ENCODE measurements at regions not wholly inside any gene's neighbourhood (a gene's known extent, or its start where the extent isn't known, plus 50 kb on each side); places are given as distances from the start of the nearest gene placed in this dataset.

GRCh38 chr1:218743861-218744505 is 398.8 kb downstream of the TGFB2 start:
- TF ChIP-seq CTCF (IDR thresholded peaks at IDR 0.05; ENCODE audit: unreplicated experiment in 3 of 3): no peak
- no peaks in the 10 kb centered on the region for H3K4me1 Mint-ChIP-seq
- H3K9me3 Mint-ChIP-seq: peaks cover 54% of the 10 kb centered on the region
- no peak overlapping the region for H3K27ac Mint-ChIP-seq
- no peak overlapping the region for H3K4me3 Mint-ChIP-seq
- H3K27me3 Mint-ChIP-seq (ENCODE audit: low read depth): no peaks in the 10 kb centered on the region
- H3K36me3 Mint-ChIP-seq (ENCODE audit: low read depth): no peaks in the 10 kb centered on the region

- H3K36me3 Mint-ChIP-seq (ENCODE audit: low read depth): no peaks in the 10 kb centered on the region
- no peak overlapping the region for H3K4me3 Mint-ChIP-seq
- peaks cover 60% of the 10 kb centered on the region for H3K9me3 Mint-ChIP-seq
- no peak overlapping the region for H3K27ac Mint-ChIP-seq
- no peaks in the 10 kb centered on the region for H3K4me1 Mint-ChIP-seq
- no peak for TF ChIP-seq CTCF (IDR thresholded peaks at IDR 0.05; ENCODE audit: unreplicated experiment in 3 of 3)
- no peaks in the 10 kb centered on the region for H3K27me3 Mint-ChIP-seq (ENCODE audit: low read depth)
Observed at GRCh38 chr1:218748071-218748470, 402.9 kb downstream of the TGFB2 start.

- Mint-ChIP-seq H3K36me3 (ENCODE audit: low read depth) (no peaks in the 10 kb centered on the region), H3K4me3 (no peak overlapping the region), H3K9me3 (peaks cover 48% of the 10 kb centered on the region), H3K4me1 (no peaks in the 10 kb centered on the region), H3K27ac (no peak overlapping the region), H3K27me3 (ENCODE audit: low read depth) (no peaks in the 10 kb centered on the region)
- TF ChIP-seq CTCF (IDR thresholded peaks at IDR 0.05; ENCODE audit: unreplicated experiment in 3 of 3): no peak
Observed at GRCh38 chr1:218750216-218750970, 405.3 kb downstream of the TGFB2 start.

GRCh38 chr1:218751208-218751948 is 406.2 kb downstream of the TGFB2 start:
- Mint-ChIP-seq H3K4me3 (no peak overlapping the region), H3K27me3 (ENCODE audit: low read depth) (no peaks in the 10 kb centered on the region), H3K4me1 (no peaks in the 10 kb centered on the region), H3K27ac (no peak overlapping the region), H3K36me3 (ENCODE audit: low read depth) (no peaks in the 10 kb centered on the region), H3K9me3 (peaks cover 50% of the 10 kb centered on the region)
- TF ChIP-seq CTCF (IDR thresholded peaks at IDR 0.05; ENCODE audit: unreplicated experiment in 3 of 3): no peak

- H3K9me3 Mint-ChIP-seq: peaks cover 50% of the 10 kb centered on the region
- no peaks in the 10 kb centered on the region for H3K27me3 Mint-ChIP-seq (ENCODE audit: low read depth)
- no peak overlapping the region for H3K4me3 Mint-ChIP-seq
- H3K4me1 Mint-ChIP-seq: no peaks in the 10 kb centered on the region
- TF ChIP-seq CTCF (IDR thresholded peaks at IDR 0.05; ENCODE audit: unreplicated experiment in 3 of 3): no peak
- no peak overlapping the region for H3K27ac Mint-ChIP-seq
- no peaks in the 10 kb centered on the region for H3K36me3 Mint-ChIP-seq (ENCODE audit: low read depth)
Observed at GRCh38 chr1:218752126-218752525, 407.0 kb downstream of the TGFB2 start.

Measured in nephron (organoid).